ENCODE measurements at regions not wholly inside any gene's neighbourhood (a gene's known extent, or its start where the extent isn't known, plus 50 kb on each side); places are given as distances from the start of the nearest gene placed in this dataset.

GRCh38 chr2:142259356-142259755 lies 128.5 kb upstream of the LRP1B start:
- Histone ChIP-seq H4K12ac (ENCODE audit: low read depth, low read length) (no peak overlapping the region), H4K91ac (ENCODE audit: low read depth, low read length) (no peak overlapping the region), H3K36me3 (ENCODE audit: control insufficient read depth in 1 of 2, insufficient read depth in 2 of 2, low read length in 2 of 2) (no peaks in the 10 kb centered on the region), H3K27me3 (ENCODE audit: insufficient read depth, low read length) (no peaks in the 10 kb centered on the region), H3K9me3 (ENCODE audit: insufficient read depth, low read depth, low read length) (no peaks in the 10 kb centered on the region), H3K14ac (ENCODE audit: low read length) (no peak overlapping the region), H3K18ac (ENCODE audit: low read length) (no peak overlapping the region), H3K4me2 (ENCODE audit: low read length) (no peak overlapping the region), H2BK12ac (ENCODE audit: low read length) (no peak overlapping the region), H4K8ac (ENCODE audit: low read depth, low read length) (no peak overlapping the region), H2BK5ac (ENCODE audit: low read depth, low read length, poor library complexity) (no peak overlapping the region), H3K4ac (ENCODE audit: low read depth, low read length) (no peak overlapping the region), H2AFZ (ENCODE audit: insufficient read depth, low read length, poor library complexity) (no peak overlapping the region), H3K79me2 (ENCODE audit: control insufficient read depth, insufficient read depth, low read length, poor library complexity) (no peaks in the 10 kb centered on the region), H3K23ac (ENCODE audit: low read length) (no peak overlapping the region), H2AK5ac (ENCODE audit: low read length) (no peak overlapping the region), H3K4me1 (ENCODE audit: control insufficient read depth in 1 of 2, insufficient read depth in 2 of 2, low read length in 2 of 2) (no peaks in the 10 kb centered on the region), H3K4me3 (ENCODE audit: low read depth, low read length) (no peak overlapping the region), H3K79me1 (ENCODE audit: low read length) (no peaks in the 10 kb centered on the region), H3K9ac (ENCODE audit: low read length) (no peak overlapping the region), H3K27ac (ENCODE audit: low read depth, low read length) (no peak overlapping the region), H2BK120ac (ENCODE audit: insufficient read depth, low read length, poor library complexity) (no peak overlapping the region)
- no peak for DNase-seq
- no CpG with 5 or more reads among the region's 5 CpGs for WGBS (ENCODE audit: extremely low coverage, insufficient coverage, insufficient read length)

- DNase-seq, result no peak
- no peak overlapping the region for H2BK120ac ChIP-seq (ENCODE audit: insufficient read depth, low read length, poor library complexity)
- no peaks in the 10 kb centered on the region for H3K36me3 ChIP-seq (ENCODE audit: control insufficient read depth in 1 of 2, insufficient read depth in 2 of 2, low read length in 2 of 2)
- H3K4me3 ChIP-seq (ENCODE audit: low read depth, low read length), result no peak overlapping the region
- no peaks in the 10 kb centered on the region for H3K79me2 ChIP-seq (ENCODE audit: control insufficient read depth, insufficient read depth, low read length, poor library complexity)
- H4K8ac ChIP-seq (ENCODE audit: low read depth, low read length), result no peak overlapping the region
- no peak overlapping the region for H2AFZ ChIP-seq (ENCODE audit: insufficient read depth, low read length, poor library complexity)
- no peak overlapping the region for H3K4ac ChIP-seq (ENCODE audit: low read depth, low read length)
- H3K4me2 ChIP-seq (ENCODE audit: low read length), result no peak overlapping the region
- WGBS (ENCODE audit: extremely low coverage, insufficient coverage, insufficient read length), result no CpG with 5 or more reads among the region's 1 CpG
- no peak overlapping the region for H3K23ac ChIP-seq (ENCODE audit: low read length)
- H4K12ac ChIP-seq (ENCODE audit: low read depth, low read length), result no peak overlapping the region
- H3K27ac ChIP-seq (ENCODE audit: low read depth, low read length), result no peak overlapping the region
- H3K27me3 ChIP-seq (ENCODE audit: insufficient read depth, low read length), result no peaks in the 10 kb centered on the region
- H4K91ac ChIP-seq (ENCODE audit: low read depth, low read length), result no peak overlapping the region
- H3K18ac ChIP-seq (ENCODE audit: low read length), result no peak overlapping the region
- no peak overlapping the region for H2BK12ac ChIP-seq (ENCODE audit: low read length)
- no peak overlapping the region for H2BK5ac ChIP-seq (ENCODE audit: low read depth, low read length, poor library complexity)
- no peaks in the 10 kb centered on the region for H3K79me1 ChIP-seq (ENCODE audit: low read length)
- H3K9ac ChIP-seq (ENCODE audit: low read length), result no peak overlapping the region
- H3K9me3 ChIP-seq (ENCODE audit: insufficient read depth, low read depth, low read length), result no peaks in the 10 kb centered on the region
- no peak overlapping the region for H2AK5ac ChIP-seq (ENCODE audit: low read length)
- H3K14ac ChIP-seq (ENCODE audit: low read length), result no peak overlapping the region
- no peaks in the 10 kb centered on the region for H3K4me1 ChIP-seq (ENCODE audit: control insufficient read depth in 1 of 2, insufficient read depth in 2 of 2, low read length in 2 of 2)
Observed at GRCh38 chr2:142254031-142254430, 123.2 kb upstream of the LRP1B start.

DNA sequence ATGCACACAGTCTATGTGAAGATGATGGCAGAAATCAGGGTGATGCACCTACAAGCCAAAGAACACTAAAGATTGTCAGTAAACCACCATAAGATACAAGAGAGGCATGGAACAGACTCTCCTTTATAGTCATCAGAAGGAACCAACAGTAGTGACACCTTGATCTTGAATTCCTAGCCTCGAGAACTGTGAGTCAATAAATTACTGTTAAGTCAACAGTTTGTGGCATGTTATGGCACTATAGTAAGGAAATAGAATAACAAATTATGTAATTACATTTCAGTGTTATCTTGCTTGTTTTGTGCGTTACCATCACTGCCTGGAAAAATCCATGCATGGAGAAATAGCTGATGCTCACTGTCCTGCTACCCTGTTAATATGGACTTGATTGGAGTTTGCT lies 110.2 kb upstream of the LRP1B start:
- Histone ChIP-seq H3K9ac (ENCODE audit: low read length) (no peak overlapping the region), H4K8ac (ENCODE audit: low read depth, low read length) (no peak overlapping the region), H3K79me2 (ENCODE audit: control insufficient read depth, insufficient read depth, low read length, poor library complexity) (no peaks in the 10 kb centered on the region), H3K9me3 (ENCODE audit: insufficient read depth, low read depth, low read length) (no peaks in the 10 kb centered on the region), H2AK5ac (ENCODE audit: low read length) (no peak overlapping the region), H3K4me3 (ENCODE audit: low read depth, low read length) (no peak overlapping the region), H2BK12ac (ENCODE audit: low read length) (no peak overlapping the region), H3K36me3 (ENCODE audit: control insufficient read depth in 1 of 2, insufficient read depth in 2 of 2, low read length in 2 of 2) (no peaks in the 10 kb centered on the region), H3K18ac (ENCODE audit: low read length) (no peak overlapping the region), H3K4ac (ENCODE audit: low read depth, low read length) (no peak overlapping the region), H2BK120ac (ENCODE audit: insufficient read depth, low read length, poor library complexity) (no peak overlapping the region), H2BK5ac (ENCODE audit: low read depth, low read length, poor library complexity) (no peak overlapping the region), H4K91ac (ENCODE audit: low read depth, low read length) (no peak overlapping the region), H3K27me3 (ENCODE audit: insufficient read depth, low read length) (no peaks in the 10 kb centered on the region), H3K4me2 (ENCODE audit: low read length) (no peak overlapping the region), H3K27ac (ENCODE audit: low read depth, low read length) (no peak overlapping the region), H3K14ac (ENCODE audit: low read length) (no peak overlapping the region), H3K79me1 (ENCODE audit: low read length) (no peaks in the 10 kb centered on the region), H2AFZ (ENCODE audit: insufficient read depth, low read length, poor library complexity) (no peak overlapping the region), H3K23ac (ENCODE audit: low read length) (no peak overlapping the region), H4K12ac (ENCODE audit: low read depth, low read length) (no peak overlapping the region), H3K4me1 (ENCODE audit: control insufficient read depth in 1 of 2, insufficient read depth in 2 of 2, low read length in 2 of 2) (no peaks in the 10 kb centered on the region)
- no peak for DNase-seq
- WGBS (ENCODE audit: extremely low coverage, insufficient coverage, insufficient read length), result no CpG with 5 or more reads among the region's 2 CpGs

DNA sequence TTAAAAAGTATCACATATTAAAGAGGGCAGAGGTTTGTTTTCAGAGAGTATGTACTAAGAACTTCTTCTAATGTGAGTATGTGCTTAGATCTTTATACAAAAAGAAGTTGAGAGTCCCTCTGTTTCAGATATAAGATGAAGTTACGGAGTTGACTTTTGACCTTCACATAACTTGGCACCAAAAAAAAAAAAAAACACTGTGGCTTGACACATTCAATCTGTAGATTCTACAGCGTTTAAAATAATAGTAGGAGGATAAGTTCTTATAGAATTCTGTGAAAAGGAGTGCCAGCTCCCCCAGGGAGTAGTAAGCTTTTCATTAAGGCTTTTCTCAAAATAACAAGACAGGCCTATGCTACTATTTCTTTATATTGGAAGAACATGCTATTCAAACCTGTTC lies 105.4 kb upstream of the LRP1B start:
- DNase-seq, result no peak

More for the DNA sequence above, 105.4 kb upstream of the LRP1B start:
- H3K4me3 ChIP-seq (ENCODE audit: low read depth, low read length), result no peak overlapping the region
- no peaks in the 10 kb centered on the region for H3K9me3 ChIP-seq (ENCODE audit: insufficient read depth, low read depth, low read length)
- H3K14ac ChIP-seq (ENCODE audit: low read length), result no peak overlapping the region
- H2AFZ ChIP-seq (ENCODE audit: insufficient read depth, low read length, poor library complexity), result no peak overlapping the region
- H2AK5ac ChIP-seq (ENCODE audit: low read length), result no peak overlapping the region
- H3K79me1 ChIP-seq (ENCODE audit: low read length), result no peaks in the 10 kb centered on the region
- no peak overlapping the region for H3K4ac ChIP-seq (ENCODE audit: low read depth, low read length)
- H3K36me3 ChIP-seq (ENCODE audit: control insufficient read depth in 1 of 2, insufficient read depth in 2 of 2, low read length in 2 of 2), result no peaks in the 10 kb centered on the region
- no peak overlapping the region for H4K12ac ChIP-seq (ENCODE audit: low read depth, low read length)
- H3K27me3 ChIP-seq (ENCODE audit: insufficient read depth, low read length), result no peaks in the 10 kb centered on the region
- no peak overlapping the region for H3K23ac ChIP-seq (ENCODE audit: low read length)
- H3K4me1 ChIP-seq (ENCODE audit: control insufficient read depth in 1 of 2, insufficient read depth in 2 of 2, low read length in 2 of 2), result no peaks in the 10 kb centered on the region
- no peak overlapping the region for H3K18ac ChIP-seq (ENCODE audit: low read length)
- H3K27ac ChIP-seq (ENCODE audit: low read depth, low read length), result no peak overlapping the region
- no peak overlapping the region for H2BK120ac ChIP-seq (ENCODE audit: insufficient read depth, low read length, poor library complexity)
- no peak overlapping the region for H2BK12ac ChIP-seq (ENCODE audit: low read length)
- WGBS (ENCODE audit: extremely low coverage, insufficient coverage, insufficient read length), result no CpG with 5 or more reads among the region's 2 CpGs
- no peak overlapping the region for H3K4me2 ChIP-seq (ENCODE audit: low read length)
- H4K91ac ChIP-seq (ENCODE audit: low read depth, low read length), result no peak overlapping the region
- H2BK5ac ChIP-seq (ENCODE audit: low read depth, low read length, poor library complexity), result no peak overlapping the region
- no peak overlapping the region for H4K8ac ChIP-seq (ENCODE audit: low read depth, low read length)
- no peak overlapping the region for H3K9ac ChIP-seq (ENCODE audit: low read length)
- H3K79me2 ChIP-seq (ENCODE audit: control insufficient read depth, insufficient read depth, low read length, poor library complexity), result no peaks in the 10 kb centered on the region

Measured in trophoblast cell (in vitro differentiated cells and primary cell).